Liver (tissue), 7 donors: ENCODE measurements at regions not wholly inside any gene's neighbourhood (a gene's known extent, or its start where the extent isn't known, plus 50 kb on each side); places are given as distances from the start of the nearest gene placed in this dataset.

Experiments
- DNase-seq: peaks from one replicate; pipeline ENCODE4 v3.0.0-alpha.2; 2017; ENCODE audit warnings: low spot score
- H3K27ac ChIP-seq, 2 donors: one replicate each; pipeline ENCODE4 v1.7.0; 2013; ENCODE audit warnings: inconsistent platforms in 2 of 2, low read length in 2 of 2, control low read depth in 1 of 2, low read depth in 1 of 2, mild to moderate bottlenecking in 1 of 2
- H3K27me3 ChIP-seq, 4 donors: one replicate each; pipeline versions ENCODE4 v1.6.1 to v1.7.0; 2013; ENCODE audit warnings: low read length in 3 of 4, inconsistent platforms in 1 of 4, mild to moderate bottlenecking in 1 of 4, moderate library complexity in 1 of 4; ENCODE audit not compliant: control insufficient read depth in 4 of 4, insufficient read depth in 4 of 4
- H3K36me3 ChIP-seq, 4 donors: one replicate each; pipeline versions ENCODE4 v1.6.1 to v1.7.0; 2013; ENCODE audit warnings: low read length in 3 of 4, mild to moderate bottlenecking in 3 of 4, low read depth in 1 of 4, moderate library complexity in 1 of 4; ENCODE audit not compliant: control insufficient read depth in 4 of 4, insufficient read depth in 3 of 4
- H3K4me1 ChIP-seq, 4 donors: one replicate each; pipeline versions ENCODE4 v1.6.1 to v1.7.0; 2013; ENCODE audit warnings: low read length in 3 of 4, mild to moderate bottlenecking in 3 of 4, moderate library complexity in 1 of 4; ENCODE audit not compliant: control insufficient read depth in 4 of 4, insufficient read depth in 4 of 4
- H3K4me3 ChIP-seq, 3 donors: one replicate each; pipeline versions ENCODE4 v1.6.1 to v1.7.0; 2013; ENCODE audit warnings: low read length in 3 of 3, control low read depth in 1 of 3, low read depth in 1 of 3, mild to moderate bottlenecking in 1 of 3
- H3K9ac ChIP-seq, 2 donors: one replicate each; pipeline ENCODE4 v1.7.0; 2013; ENCODE audit warnings: low read length in 2 of 2, mild to moderate bottlenecking in 2 of 2, moderate library complexity in 2 of 2, control low read depth in 1 of 2, low read depth in 1 of 2
- H3K9me3 ChIP-seq, 4 donors: one replicate each; pipeline versions ENCODE4 v1.6.1 to v1.7.0; 2013; ENCODE audit warnings: low read length in 3 of 4; ENCODE audit not compliant: control insufficient read depth in 4 of 4
- EGR1 ChIP-seq, 2 donors: IDR thresholded peaks; 2 replicates each; pipeline ENCODE4 v1.6.1; 2016 to 2018; ENCODE audit warnings: antibody characterized with exemption in 2 of 2, low read depth in 2 of 2
- FOXA2 ChIP-seq: IDR thresholded peaks from 2 replicates; pipeline ENCODE4 v1.6.1; 2016; ENCODE audit warnings: antibody characterized with exemption
- GABPA ChIP-seq, 2 donors: IDR thresholded peaks in 1 of 2; conservative IDR thresholded peaks in 1 of 2; 2 replicates each; pipeline ENCODE4 v1.6.1; 2016; ENCODE audit warnings: antibody characterized with exemption in 2 of 2, mild to moderate bottlenecking in 1 of 2, moderate library complexity in 1 of 2
- HNF4A ChIP-seq, 2 donors: conservative IDR thresholded peaks; 2 replicates each; pipeline ENCODE4 v1.6.1; 2016; ENCODE audit warnings: antibody characterized with exemption in 2 of 2, mild to moderate bottlenecking in 2 of 2
- HNF4G ChIP-seq: IDR thresholded peaks from 2 replicates; pipeline ENCODE4 v1.6.1; 2016; ENCODE audit warnings: antibody characterized with exemption
- NR2F2 ChIP-seq: IDR thresholded peaks from 2 replicates; pipeline ENCODE4 v1.6.1; 2016; ENCODE audit warnings: antibody characterized with exemption
- RAD21 ChIP-seq, 2 donors: IDR thresholded peaks; 2 replicates each; pipeline ENCODE4 v1.6.1; 2016; ENCODE audit warnings: antibody characterized with exemption in 2 of 2, mild to moderate bottlenecking in 2 of 2
- RXRA ChIP-seq, 2 donors: IDR thresholded peaks; 2 replicates each; pipeline ENCODE4 v1.6.1; 2017 to 2018; ENCODE audit warnings: antibody characterized with exemption in 2 of 2, mild to moderate bottlenecking in 1 of 2
- SP1 ChIP-seq: IDR thresholded peaks from 2 replicates; pipeline ENCODE4 v1.6.1; 2018; ENCODE audit warnings: antibody characterized with exemption, mild to moderate bottlenecking
- TAF1 ChIP-seq: conservative IDR thresholded peaks from 2 replicates; pipeline ENCODE4 v1.6.1; 2016; ENCODE audit warnings: antibody characterized with exemption, mild to moderate bottlenecking
- WGBS: extraction: QIAGEN DNeasy Blood & Tissue Kit; methylation state at CpG from one replicate; pipeline ENCODE4 v1.1.7; 2013; 5-methylcytosine and 5-hydroxymethylcytosine counted together
- TF ChIP-seq, protein P1 (sequence below): IDR thresholded peaks from 2 replicates; pipeline ENCODE4 v1.6.1; 2016; ENCODE audit warnings: antibody characterized with exemption
- TF ChIP-seq, protein P2 (sequence below): IDR thresholded peaks from 2 replicates; pipeline ENCODE4 v1.6.1; 2016; ENCODE audit warnings: antibody characterized with exemption, mild to moderate bottlenecking
- TF ChIP-seq, protein P3 (sequence below): IDR thresholded peaks from 2 replicates; pipeline ENCODE4 v1.6.1; 2016; ENCODE audit warnings: antibody characterized with exemption
- TF ChIP-seq, protein P4 (sequence below): IDR thresholded peaks from 2 replicates; pipeline ENCODE4 v1.6.1; 2016; ENCODE audit warnings: antibody characterized with exemption
- donor health status: healthy.
- donor health status: healthy.
- donor health status: healthy.
- donor health status: healthy.

DNA sequence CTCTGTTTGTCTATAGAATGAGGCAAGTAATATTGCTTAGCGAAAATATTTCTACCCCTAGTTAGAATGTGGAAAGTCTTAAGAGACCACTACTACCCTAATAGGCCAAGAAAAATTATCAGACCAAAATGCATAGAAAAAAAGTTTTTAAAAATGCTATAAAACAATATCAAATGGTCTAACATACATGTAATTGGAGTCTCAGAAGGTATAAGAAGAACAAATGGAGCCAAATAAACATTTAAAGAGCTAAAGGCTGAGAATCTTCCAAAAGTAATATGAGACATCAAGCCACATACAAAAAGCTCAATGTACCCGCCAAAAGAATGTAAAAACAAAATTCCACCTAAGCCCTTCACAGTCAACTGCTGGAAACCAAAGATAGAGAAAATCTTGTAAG lies 133.5 kb upstream of the GADL1 start:
- DNase-seq: no peak
- peak overlapping the region in 1 of 3 donors; percentile 23 for H3K4me3 ChIP-seq
- TF ChIP-seq SP1 (no peak), TAF1 (no peak), GABPA (IDR thresholded peaks at IDR 0.05 in 1 of 2, conservative IDR thresholded peaks at IDR 0.05 in 1 of 2) (no peak), FOXA2 (no peak), EGR1 (IDR thresholded peaks at IDR 0.05; ENCODE audit: low read depth in 2 of 2) (no peak)
- TF ChIP-seq, protein P1, sequence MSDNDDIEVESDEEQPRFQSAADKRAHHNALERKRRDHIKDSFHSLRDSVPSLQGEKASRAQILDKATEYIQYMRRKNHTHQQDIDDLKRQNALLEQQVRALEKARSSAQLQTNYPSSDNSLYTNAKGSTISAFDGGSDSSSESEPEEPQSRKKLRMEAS: no peak
- H3K4me1 ChIP-seq: no peaks in the 10 kb centered on the region
- no peak overlapping the region for H3K9ac ChIP-seq
- 94% methylated on average over 2 of the region's 2 CpGs for WGBS
- no peak overlapping the region for H3K27ac ChIP-seq
- H3K27me3 ChIP-seq: no peaks in the 10 kb centered on the region
- peaks cover 0 to 6% (median 4%) of the 10 kb centered on the region in 4 donors for H3K9me3 ChIP-seq
- H3K36me3 ChIP-seq: no peaks in the 10 kb centered on the region

DNA sequence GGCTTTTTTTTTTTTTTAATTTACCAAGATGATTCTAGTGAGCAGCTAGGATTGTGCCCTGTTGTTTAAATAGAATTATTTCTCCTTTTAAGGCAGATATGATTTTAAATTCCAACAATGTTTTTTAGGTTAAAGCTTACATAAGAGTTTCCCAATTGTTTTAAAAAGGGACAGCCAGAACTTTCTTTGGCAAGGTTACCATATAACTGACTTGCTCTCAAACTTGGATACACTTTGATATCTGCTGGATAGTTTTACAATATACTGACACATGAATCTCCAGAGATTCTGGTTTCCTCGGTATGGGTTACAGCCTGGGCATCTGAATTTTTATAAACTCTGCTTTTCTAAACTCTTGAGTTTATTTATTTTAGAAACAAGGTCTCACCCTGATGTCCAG lies 134.3 kb upstream of the GADL1 start:
- H3K36me3 ChIP-seq: no peaks in the 10 kb centered on the region
- H3K4me3 ChIP-seq: no peak overlapping the region
- no peaks in the 10 kb centered on the region for H3K27me3 ChIP-seq
- TF ChIP-seq FOXA2 (no peak), RAD21 (IDR thresholded peaks at IDR 0.05) (no peak), RXRA (IDR thresholded peaks at IDR 0.05) (no peak), HNF4G (no peak), HNF4A (conservative IDR thresholded peaks at IDR 0.05) (no peak), NR2F2 (no peak), EGR1 (IDR thresholded peaks at IDR 0.05; ENCODE audit: low read depth in 2 of 2) (no peak), SP1 (no peak), TAF1 (no peak)
- TF ChIP-seq, protein P2, sequence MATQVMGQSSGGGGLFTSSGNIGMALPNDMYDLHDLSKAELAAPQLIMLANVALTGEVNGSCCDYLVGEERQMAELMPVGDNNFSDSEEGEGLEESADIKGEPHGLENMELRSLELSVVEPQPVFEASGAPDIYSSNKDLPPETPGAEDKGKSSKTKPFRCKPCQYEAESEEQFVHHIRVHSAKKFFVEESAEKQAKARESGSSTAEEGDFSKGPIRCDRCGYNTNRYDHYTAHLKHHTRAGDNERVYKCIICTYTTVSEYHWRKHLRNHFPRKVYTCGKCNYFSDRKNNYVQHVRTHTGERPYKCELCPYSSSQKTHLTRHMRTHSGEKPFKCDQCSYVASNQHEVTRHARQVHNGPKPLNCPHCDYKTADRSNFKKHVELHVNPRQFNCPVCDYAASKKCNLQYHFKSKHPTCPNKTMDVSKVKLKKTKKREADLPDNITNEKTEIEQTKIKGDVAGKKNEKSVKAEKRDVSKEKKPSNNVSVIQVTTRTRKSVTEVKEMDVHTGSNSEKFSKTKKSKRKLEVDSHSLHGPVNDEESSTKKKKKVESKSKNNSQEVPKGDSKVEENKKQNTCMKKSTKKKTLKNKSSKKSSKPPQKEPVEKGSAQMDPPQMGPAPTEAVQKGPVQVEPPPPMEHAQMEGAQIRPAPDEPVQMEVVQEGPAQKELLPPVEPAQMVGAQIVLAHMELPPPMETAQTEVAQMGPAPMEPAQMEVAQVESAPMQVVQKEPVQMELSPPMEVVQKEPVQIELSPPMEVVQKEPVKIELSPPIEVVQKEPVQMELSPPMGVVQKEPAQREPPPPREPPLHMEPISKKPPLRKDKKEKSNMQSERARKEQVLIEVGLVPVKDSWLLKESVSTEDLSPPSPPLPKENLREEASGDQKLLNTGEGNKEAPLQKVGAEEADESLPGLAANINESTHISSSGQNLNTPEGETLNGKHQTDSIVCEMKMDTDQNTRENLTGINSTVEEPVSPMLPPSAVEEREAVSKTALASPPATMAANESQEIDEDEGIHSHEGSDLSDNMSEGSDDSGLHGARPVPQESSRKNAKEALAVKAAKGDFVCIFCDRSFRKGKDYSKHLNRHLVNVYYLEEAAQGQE: no peak
- TF ChIP-seq, protein P1: no peak
- TF ChIP-seq, protein P3, sequence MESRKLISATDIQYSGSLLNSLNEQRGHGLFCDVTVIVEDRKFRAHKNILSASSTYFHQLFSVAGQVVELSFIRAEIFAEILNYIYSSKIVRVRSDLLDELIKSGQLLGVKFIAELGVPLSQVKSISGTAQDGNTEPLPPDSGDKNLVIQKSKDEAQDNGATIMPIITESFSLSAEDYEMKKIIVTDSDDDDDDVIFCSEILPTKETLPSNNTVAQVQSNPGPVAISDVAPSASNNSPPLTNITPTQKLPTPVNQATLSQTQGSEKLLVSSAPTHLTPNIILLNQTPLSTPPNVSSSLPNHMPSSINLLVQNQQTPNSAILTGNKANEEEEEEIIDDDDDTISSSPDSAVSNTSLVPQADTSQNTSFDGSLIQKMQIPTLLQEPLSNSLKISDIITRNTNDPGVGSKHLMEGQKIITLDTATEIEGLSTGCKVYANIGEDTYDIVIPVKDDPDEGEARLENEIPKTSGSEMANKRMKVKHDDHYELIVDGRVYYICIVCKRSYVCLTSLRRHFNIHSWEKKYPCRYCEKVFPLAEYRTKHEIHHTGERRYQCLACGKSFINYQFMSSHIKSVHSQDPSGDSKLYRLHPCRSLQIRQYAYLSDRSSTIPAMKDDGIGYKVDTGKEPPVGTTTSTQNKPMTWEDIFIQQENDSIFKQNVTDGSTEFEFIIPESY: no peak
- TF ChIP-seq, protein P4, sequence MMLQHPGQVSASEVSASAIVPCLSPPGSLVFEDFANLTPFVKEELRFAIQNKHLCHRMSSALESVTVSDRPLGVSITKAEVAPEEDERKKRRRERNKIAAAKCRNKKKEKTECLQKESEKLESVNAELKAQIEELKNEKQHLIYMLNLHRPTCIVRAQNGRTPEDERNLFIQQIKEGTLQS: no peak
- no peak overlapping the region for H3K27ac ChIP-seq
- no peak for DNase-seq
- WGBS: 94% methylated on average over 1 of the region's 1 CpG
- H3K4me1 ChIP-seq: no peaks in the 10 kb centered on the region
- no peak overlapping the region for H3K9ac ChIP-seq
- peaks cover 0 to 6% (median 4%) of the 10 kb centered on the region in 4 donors for H3K9me3 ChIP-seq
